Esophagus squamous epithelium (tissue), 4 donors: ENCODE measurements at regions not wholly inside any gene's neighbourhood (a gene's known extent, or its start where the extent isn't known, plus 50 kb on each side); places are given as distances from the start of the nearest gene placed in this dataset.

ENCODE experiments used
- POLR2A ChIP-seq, 4 donors: fragments of 450-650 bp; IDR thresholded peaks; one replicate each; pipeline ENCODE4 v1.6.1; 2017; ENCODE audit warnings: antibody characterized with exemption in 4 of 4, mild to moderate bottlenecking in 4 of 4, moderate library complexity in 3 of 4
- TF ChIP-seq, protein P1 (sequence below), 6 experiments: fragments of 450-650 bp in 4 of 6; fragments of 200-600 bp in 2 of 6; sonication (generic) in 2 of 6; IDR thresholded peaks; one replicate each; pipeline ENCODE4 v1.5.1; 2016 to 2019; ENCODE audit warnings: antibody characterized with exemption in 6 of 6, mild to moderate bottlenecking in 4 of 6, moderate library complexity in 4 of 6

DNA sequence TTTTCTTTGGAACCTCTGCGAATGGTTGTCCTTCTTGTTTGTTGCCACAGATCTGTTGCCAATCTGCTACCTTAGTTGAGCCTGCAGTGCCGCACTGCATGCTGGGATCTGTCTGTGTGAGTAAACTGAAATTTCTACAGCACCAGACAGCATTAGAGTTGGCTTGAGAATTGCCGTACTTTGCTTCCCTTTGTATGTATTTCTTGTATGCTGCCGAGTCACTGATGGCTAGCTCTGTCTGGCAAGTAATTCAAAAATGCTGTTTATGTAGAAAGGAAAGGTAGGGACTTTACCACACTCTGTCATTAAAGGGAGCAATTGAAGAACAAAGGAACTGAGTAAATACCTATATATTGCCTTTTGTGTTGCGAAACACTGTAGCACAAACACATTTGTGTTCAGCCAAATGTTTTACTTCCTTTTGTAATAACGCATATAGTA lies 857.4 kb downstream of the USP25 start:
- TF ChIP-seq, protein P1, sequence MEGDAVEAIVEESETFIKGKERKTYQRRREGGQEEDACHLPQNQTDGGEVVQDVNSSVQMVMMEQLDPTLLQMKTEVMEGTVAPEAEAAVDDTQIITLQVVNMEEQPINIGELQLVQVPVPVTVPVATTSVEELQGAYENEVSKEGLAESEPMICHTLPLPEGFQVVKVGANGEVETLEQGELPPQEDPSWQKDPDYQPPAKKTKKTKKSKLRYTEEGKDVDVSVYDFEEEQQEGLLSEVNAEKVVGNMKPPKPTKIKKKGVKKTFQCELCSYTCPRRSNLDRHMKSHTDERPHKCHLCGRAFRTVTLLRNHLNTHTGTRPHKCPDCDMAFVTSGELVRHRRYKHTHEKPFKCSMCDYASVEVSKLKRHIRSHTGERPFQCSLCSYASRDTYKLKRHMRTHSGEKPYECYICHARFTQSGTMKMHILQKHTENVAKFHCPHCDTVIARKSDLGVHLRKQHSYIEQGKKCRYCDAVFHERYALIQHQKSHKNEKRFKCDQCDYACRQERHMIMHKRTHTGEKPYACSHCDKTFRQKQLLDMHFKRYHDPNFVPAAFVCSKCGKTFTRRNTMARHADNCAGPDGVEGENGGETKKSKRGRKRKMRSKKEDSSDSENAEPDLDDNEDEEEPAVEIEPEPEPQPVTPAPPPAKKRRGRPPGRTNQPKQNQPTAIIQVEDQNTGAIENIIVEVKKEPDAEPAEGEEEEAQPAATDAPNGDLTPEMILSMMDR (IDR thresholded peaks at IDR 0.05), result no peak
- peak in 1 of 4 donors; percentile 14 for TF ChIP-seq POLR2A (IDR thresholded peaks at IDR 0.05)
